ENCODE measurements at regions not wholly inside any gene's neighbourhood (a gene's known extent, or its start where the extent isn't known, plus 50 kb on each side); places are given as distances from the start of the nearest gene placed in this dataset.
"Not testable (repeated sequence)": the region's sequence is repeated elsewhere in the genome, so short reads cannot be mapped to it uniquely, and the experiment has no call there.

DNA sequence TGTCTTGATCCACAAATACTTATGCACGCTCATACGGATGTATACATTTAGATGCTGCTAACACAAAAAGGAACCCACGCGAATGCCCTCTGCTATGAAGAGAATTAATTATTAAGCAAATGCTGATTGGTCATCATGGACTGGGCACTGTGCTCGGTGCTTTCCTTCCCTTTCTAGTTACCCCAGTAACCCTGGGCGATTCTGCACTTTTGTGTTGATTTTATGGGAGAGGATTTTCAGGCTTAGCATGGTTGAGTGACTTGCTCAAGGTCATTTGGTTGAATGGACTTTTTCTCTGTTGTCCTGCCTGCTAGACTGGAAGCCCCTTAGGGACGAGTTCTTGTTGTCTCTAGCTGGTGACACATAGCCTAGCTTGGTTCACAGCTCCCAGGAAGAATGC is 94.8 kb upstream of the CRYM start:
- intact Hi-C loops (cut with DNase I); H3K9me3 ChIP-seq; H3K27ac ChIP-seq; H3K36me3 ChIP-seq; H3K4me1 ChIP-seq; H3K4me3 ChIP-seq (replicated peaks in 1 of 3); DNase-seq; H3K27me3 ChIP-seq: not testable (repeated sequence)
- WGBS, 2 donors, result 76 to 83% methylated on average over 4 to 5 of the region's 7 CpGs

DNA sequence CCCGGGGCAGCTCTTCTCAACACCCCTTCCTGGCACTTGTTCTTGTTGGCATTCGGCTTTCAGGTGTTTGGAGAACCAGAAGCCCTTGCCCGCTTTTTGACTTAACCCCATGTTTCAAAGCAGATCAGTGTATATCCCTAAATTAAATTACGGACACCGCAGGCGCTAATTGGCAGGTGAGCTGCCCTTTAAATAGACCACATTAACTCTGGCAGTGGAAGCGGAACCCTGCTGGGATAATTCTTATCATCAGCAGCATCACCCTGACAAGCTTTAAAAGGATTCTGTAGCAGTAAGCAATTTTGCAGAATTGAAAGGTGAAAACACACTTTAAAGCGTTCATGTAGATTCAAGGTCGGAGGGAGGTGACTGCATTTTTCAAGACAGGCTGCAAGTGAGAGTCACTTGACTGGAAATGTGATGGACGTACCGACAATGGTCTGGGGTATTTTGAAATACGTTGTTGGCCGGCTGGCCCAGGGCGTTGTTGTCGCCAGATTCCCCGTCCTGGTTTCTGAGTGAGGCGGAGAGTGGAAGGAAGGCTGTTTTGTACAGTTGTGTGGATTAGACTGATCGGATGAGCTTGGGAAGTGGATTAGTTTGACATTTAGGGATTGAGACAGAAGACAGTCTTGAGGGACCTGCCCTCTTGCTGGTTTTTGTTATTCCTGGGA is 94.2 kb upstream of the CRYM start:
- intact Hi-C loops (cut with DNase I); H3K36me3 ChIP-seq; H3K27ac ChIP-seq; H3K9me3 ChIP-seq; DNase-seq; H3K4me1 ChIP-seq; H3K27me3 ChIP-seq; H3K4me3 ChIP-seq (replicated peaks in 1 of 3): not testable (repeated sequence)
- whole genome bisulfite sequencing, 2 donors, result 80 to 83% methylated on average over 16 of the region's 18 CpGs

DNA sequence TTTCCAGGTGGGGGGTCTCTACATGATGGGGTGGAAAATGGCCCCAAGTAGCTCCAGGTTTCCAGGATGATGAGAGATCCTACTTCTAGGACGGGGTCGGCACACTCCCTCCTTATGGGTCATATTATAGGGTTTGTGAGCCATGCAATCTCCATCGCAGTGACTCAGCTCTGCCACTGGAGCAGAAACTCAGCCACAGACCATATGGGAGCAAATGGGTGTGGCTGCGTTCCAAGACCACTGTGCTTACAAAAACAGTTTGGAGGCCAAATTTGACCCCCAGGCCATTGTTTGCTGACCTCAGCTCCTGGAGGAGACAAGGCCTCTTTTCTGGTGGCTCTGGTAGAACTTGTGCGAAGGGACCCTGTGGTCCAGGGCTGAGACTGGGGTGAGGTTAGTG is 92.7 kb upstream of the CRYM start:
- 80 to 86% methylated on average over 3 to 5 of the region's 5 CpGs for WGBS, 2 donors
- intact Hi-C loops (cut with DNase I); H3K27ac ChIP-seq; H3K36me3 ChIP-seq; H3K4me1 ChIP-seq; DNase-seq; H3K9me3 ChIP-seq; H3K27me3 ChIP-seq; H3K4me3 ChIP-seq (replicated peaks in 1 of 3): not testable (repeated sequence)

DNA sequence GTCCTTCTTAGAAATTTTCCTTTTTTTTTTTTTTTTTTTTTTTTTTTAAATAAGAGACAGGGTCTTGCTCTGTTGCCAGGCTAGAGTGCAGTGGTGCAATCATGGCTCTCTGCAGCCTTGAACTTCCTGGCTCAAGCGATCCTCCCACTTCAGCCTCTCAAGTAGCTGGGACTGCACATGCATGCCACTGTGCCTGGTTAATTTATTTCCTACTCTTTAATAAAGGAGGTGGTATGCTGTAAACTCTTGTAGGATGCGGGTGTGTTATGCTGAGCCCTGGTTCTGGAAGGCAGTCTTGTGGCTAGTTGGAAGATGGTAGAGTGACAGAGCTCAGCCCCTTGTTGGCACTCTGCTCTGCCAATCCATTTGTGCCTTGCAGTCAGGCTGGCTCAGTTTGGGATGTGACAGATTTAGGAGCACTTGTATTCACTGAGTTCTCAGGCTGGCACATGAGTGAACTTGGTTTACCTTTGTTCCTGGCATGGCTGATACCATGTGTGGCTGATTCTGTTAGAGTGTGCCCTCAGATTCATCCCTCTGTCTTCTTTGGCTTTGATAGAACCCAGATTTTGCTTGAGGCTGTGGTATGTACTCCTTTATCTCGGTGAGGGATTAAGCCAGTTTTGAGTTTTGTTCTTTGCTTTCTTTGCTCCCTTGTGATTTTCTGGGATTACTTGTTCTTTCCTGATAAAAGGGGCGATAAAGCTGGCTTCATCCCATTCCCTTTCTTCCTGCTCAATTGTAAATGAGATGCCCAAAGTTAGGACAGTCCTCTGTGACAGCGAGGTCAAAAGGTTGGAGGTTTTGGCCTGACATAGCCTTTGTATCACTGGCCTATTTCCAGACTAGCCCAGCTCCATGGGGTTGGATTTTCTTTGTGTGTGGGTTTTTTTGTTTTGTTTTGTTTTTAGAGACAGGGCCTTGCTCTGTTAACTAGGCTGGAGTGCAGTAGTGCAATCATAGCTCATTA is 91.2 kb upstream of the CRYM start:
- H3K9me3 ChIP-seq; H3K27me3 ChIP-seq; H3K36me3 ChIP-seq; H3K4me1 ChIP-seq; H3K27ac ChIP-seq; intact Hi-C loops (cut with DNase I); H3K4me3 ChIP-seq (replicated peaks in 1 of 3); DNase-seq: not testable (repeated sequence)
- WGBS, 2 donors, result 79 to 86% methylated on average over 3 of the region's 5 CpGs

DNA sequence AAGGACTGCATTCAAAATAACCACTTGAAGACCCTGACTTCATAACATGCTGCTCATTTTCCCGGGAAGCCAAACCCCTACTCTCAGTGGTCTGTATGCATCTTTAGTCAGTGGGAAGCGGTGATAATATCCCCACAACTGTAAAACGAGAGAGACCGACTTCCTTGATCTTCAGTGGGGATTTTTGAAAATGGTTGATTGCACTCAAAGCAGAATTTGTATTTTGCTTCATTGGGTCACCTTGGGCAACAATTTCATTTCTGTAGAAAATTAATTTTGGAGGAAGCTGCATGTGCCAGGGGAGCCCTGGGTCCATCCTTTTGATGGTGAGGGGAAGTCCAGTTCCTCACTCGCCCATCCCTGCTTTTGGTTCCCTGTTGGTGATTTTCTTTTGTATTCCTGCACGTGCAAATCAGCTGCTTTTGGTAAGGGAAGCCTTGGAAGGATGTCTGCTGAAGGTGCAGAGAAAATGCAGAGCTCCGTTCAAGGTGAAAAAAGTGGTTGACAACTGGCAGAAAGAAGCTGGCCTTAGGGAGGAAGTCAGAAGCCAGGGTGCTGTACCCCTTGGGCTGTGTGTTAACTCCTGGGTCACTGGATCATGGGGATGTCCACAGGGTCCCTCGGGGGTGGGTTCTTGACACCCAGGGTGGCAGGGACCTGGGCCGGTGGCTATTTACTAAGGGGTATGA is 89.8 kb upstream of the CRYM start:
- intact Hi-C loops (cut with DNase I); H3K9me3 ChIP-seq; H3K4me3 ChIP-seq (replicated peaks in 1 of 3); H3K36me3 ChIP-seq; H3K27ac ChIP-seq; H3K4me1 ChIP-seq; H3K27me3 ChIP-seq; DNase-seq: not testable (repeated sequence)
- 85 to 88% methylated on average over 9 of the region's 9 CpGs for WGBS, 2 donors

DNA sequence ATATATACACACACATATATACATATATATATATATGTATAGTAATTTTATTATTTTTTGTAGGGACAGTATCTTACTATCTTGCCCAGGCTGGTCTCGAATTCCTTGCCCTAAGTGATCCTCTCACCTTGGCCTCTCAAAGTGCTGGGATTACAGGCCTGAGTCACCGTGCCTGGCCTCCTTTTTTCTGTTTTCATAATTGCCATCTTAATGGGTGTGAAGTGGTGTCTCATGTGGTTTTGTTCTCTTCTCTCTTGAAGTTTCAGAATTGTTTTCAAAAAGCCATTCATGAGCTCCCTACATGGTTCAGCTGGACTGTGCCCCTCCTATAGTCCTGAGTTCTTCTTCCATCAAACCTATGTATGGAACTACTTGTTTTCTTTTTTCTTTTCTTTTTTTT is 88.9 kb upstream of the CRYM start:
- H3K27ac ChIP-seq; H3K4me1 ChIP-seq; intact Hi-C loops (cut with DNase I); H3K27me3 ChIP-seq; H3K36me3 ChIP-seq; H3K9me3 ChIP-seq; DNase-seq; H3K4me3 ChIP-seq (replicated peaks in 1 of 3): not testable (repeated sequence)
- 63 to 75% methylated on average over 2 of the region's 2 CpGs for WGBS, 2 donors

DNA sequence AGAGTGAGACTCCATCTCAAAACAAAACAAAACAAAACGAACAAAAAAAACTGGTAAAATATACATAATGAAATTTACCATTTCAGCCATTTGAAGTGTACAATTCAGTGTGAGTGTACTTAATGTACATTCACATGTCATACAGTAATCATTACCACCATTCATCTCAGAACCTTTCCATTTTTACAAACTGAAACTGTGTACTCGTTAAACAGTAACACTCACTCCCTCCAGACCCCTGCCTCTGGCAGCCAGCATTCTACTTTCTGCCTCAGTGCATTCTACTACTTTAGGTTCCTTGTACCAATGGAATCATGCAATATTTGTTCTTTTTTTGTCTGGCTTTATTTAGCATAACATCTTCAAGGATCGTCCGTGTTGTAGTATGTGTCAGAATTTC is 87.5 kb upstream of the CRYM start:
- intact Hi-C loops (cut with DNase I); H3K9me3 ChIP-seq; H3K4me1 ChIP-seq; H3K27me3 ChIP-seq; H3K4me3 ChIP-seq (replicated peaks in 1 of 3); H3K36me3 ChIP-seq; DNase-seq; H3K27ac ChIP-seq: not testable (repeated sequence)
- 57 to 75% methylated on average over 4 of the region's 4 CpGs for WGBS, 2 donors

DNA sequence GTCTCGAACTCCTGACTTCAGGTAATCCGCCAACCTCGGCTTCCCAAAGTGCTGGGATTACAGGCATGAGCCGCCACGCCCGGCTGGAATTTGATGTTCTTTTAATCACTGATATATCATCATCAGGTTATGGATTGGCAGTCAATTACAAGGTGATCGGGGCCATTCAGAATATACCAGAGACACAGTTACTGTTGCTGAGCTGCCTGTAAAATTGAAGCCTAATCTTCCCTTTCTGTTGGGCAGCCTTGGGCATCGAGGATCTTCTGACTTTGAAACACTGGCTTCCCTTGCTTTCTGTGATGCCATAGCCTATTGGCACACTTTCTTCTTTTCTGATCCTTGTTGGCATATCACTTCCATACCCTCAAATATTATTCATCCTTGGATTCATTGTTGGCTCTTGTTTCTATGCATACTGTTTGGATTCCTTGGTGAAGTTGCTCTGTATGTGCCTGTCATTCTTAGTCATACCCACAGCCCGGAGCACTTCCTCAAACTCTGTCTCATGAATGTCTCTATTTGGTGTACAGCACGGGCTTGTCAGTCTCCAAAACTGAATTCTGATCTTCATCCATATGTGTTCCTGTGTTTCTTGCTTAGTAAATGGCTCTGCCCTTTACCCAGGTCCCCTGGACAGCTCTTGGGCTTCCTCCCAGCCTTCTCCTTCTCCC is 85.6 kb upstream of the CRYM start:
- intact Hi-C loops (cut with DNase I); H3K36me3 ChIP-seq; H3K27me3 ChIP-seq; H3K4me1 ChIP-seq; H3K9me3 ChIP-seq; H3K4me3 ChIP-seq (replicated peaks in 1 of 3); H3K27ac ChIP-seq; DNase-seq: not testable (repeated sequence)
- WGBS, 2 donors, result 96 to 97% methylated on average over 10 of the region's 10 CpGs

DNA sequence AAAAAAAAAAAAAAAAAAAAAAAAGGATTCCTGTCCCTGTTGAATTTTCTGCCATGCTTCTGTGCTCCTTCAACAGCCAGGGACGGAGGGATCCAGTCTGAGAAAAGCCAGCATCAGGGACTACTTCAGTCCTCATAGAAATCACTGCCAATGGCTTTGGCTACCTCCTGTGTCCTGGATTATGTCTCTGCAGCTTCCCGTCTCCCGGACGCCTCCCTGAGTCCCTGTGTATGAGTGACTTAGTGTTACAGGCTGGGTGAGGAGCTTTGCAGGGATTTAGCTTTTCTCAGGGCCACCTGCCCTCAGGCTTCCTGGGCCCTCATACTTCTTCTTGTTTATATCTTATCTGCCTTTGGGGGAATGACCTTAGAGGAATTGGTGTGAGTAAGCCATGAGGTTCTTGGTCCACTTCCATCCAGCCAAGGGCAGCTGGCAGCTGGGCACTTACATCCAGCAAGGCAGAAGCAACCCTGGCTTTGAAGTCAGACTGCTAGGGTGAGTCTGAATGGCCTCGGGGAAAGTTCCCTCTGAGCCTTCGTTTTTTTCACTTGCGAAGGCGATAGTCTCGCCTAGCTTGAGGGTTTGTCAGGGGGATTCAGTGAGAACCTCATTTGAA is 83.6 kb upstream of the CRYM start:
- DNase-seq, result peak; percentile 66 to 74
- H3K4me3 ChIP-seq (replicated peaks in 1 of 3); H3K9me3 ChIP-seq; H3K27ac ChIP-seq; H3K27me3 ChIP-seq; H3K4me1 ChIP-seq; intact Hi-C loops (cut with DNase I); H3K36me3 ChIP-seq: not testable (repeated sequence)
- WGBS, 2 donors, result 56 to 58% methylated on average over 9 of the region's 9 CpGs

DNA sequence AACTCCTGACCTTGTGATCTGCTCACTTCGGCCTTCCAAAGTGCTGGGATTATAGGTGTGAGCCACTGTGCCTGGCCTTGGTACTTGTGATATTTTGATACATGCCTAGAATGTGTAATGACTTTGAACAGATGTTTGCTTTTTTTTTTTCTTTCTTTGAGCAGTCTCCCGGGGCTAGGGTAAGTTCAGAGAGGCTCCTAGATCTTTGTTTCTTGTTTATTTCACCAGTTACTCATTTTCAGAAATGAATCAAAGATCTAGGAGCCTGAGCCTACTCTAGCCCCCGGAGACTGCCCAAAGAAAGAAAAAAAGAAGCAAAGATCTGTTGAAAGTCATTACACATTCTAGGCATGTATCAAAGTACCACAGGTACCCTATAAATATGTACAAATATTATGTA is 83.0 kb upstream of the CRYM start:
- H3K4me1 ChIP-seq; H3K36me3 ChIP-seq; intact Hi-C loops (cut with DNase I); H3K9me3 ChIP-seq; H3K27ac ChIP-seq; DNase-seq; H3K27me3 ChIP-seq; H3K4me3 ChIP-seq (replicated peaks in 1 of 3): not testable (repeated sequence)
- 81 to 86% methylated on average over 3 of the region's 3 CpGs for WGBS, 2 donors

DNA sequence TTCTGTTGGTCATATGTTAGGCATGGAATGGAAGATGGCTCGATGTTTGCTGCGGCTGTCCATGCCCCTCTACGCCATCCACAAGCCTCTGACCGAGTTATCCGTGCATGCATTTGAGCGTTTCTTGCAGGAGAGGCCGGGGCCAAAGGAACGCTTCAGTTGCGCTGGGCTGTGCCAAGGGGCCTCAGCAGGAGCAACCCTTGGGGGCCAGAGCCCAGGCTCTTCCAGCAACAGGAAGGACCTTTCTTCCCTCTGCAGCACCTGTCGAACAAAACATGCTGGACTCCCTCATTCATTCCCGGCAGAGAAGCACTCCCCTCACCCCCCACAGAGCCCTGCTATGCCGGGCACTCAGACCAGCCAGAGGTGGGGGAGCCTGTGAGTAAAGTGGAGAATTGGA is 81.4 kb upstream of the CRYM start:
- 28 to 67% methylated on average over 3 to 5 of the region's 12 CpGs for WGBS, 2 donors
- H3K4me1 ChIP-seq, result not testable (repeated sequence)

DNA sequence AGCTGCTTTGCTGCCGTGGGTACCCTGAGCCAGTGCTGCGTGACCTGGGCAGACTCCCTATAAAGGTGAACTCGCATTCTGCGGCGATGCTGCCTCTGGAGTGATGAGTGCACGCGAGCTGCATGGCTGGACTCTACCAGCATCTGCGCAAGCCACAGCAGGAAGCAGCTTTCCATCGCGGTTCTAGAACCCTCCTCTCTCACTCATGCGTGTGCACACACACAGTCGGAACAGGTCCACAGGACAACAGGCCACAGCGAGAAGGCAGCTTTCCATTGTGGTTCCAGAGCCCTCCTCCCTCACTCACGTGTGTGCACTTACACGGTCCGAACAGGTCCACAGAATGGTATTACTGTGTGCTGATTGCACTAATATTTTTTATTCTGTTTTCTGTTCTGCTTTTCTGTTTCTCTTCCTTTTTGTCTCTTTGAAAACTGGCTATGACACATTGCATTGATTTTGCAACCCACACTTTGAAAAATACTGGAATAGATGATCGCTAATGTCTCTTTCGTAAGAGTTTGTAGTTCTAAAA is 80.2 kb upstream of the CRYM start:
- 92 to 93% methylated on average over 18 of the region's 18 CpGs for WGBS, 2 donors
- H3K27me3 ChIP-seq; H3K27ac ChIP-seq; H3K36me3 ChIP-seq; DNase-seq; intact Hi-C loops (cut with DNase I); H3K4me1 ChIP-seq; H3K4me3 ChIP-seq (replicated peaks in 1 of 3); H3K9me3 ChIP-seq: not testable (repeated sequence)

More for the DNA sequence above, 81.4 kb upstream of the CRYM start:
- intact Hi-C loops (cut with DNase I); H3K4me3 ChIP-seq (replicated peaks in 1 of 3); H3K9me3 ChIP-seq; H3K27me3 ChIP-seq; H3K36me3 ChIP-seq: not testable (repeated sequence)
- peak overlapping the region in 2 of 3 donors; percentile 41 to 59 for H3K27ac ChIP-seq
- DNase-seq, result peak; percentile 52 to 55
